GM21447 (cell line): ENCODE measurements at regions not wholly inside any gene's neighbourhood (a gene's known extent, or its start where the extent isn't known, plus 50 kb on each side); places are given as distances from the start of the nearest gene placed in this dataset.
"Not testable (repeated sequence)": the region's sequence is repeated elsewhere in the genome, so short reads cannot be mapped to it uniquely, and the experiment has no call there.

Experiments used
- ATAC-seq: cut with Tn5 transposase; IDR thresholded peaks from one replicate; pipeline ENCODE4 v1.9.1; 2021; ENCODE audit not compliant: unreplicated experiment

GRCh38 chr17:31680126-31680525 lies 178.9 kb downstream of the COPRS start:
- no peak for ATAC-seq

DNA sequence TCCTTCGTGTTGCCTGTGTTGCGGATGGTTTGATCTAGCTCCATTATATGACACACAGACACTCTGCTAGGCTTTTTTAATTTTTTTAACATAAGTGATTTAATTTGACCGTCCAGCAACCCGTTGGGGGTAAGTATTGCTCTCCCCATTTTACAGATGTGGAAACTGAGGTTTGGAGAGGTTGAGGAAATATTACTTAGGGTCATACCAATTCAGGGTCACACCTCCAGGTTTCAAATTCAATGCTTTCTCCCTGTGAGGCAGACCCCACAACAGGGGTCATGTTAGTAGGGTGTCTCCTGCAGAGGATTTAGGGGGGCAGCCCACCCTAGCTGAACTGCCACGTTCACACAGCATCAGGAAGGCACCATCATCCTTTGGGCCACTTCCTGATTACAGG lies 179.4 kb downstream of the COPRS start:
- no peak for ATAC-seq

DNA sequence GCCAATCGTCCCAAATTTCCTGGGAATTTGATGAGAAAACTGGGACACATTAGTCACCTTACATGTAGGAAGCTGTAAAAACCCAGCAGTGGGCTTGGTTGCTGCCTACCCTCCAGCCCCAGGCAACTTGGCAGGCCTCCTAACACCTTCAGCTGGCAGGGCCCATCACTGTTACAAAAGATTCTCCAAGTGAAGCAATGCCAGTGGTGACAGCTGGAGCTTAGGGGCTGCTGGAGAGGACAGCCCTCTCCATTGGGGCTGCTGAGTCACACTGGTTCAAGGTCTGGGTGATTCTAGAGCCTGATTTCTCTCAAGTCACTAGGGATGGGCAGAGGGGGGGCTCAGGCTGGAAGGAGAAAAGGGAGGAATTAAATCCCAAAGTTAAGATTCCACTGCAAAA lies 180.6 kb downstream of the COPRS start:
- no peak for ATAC-seq

- no peak for ATAC-seq
Measured at GRCh38 chr17:31677681-31678080, 181.4 kb downstream of the COPRS start.

DNA sequence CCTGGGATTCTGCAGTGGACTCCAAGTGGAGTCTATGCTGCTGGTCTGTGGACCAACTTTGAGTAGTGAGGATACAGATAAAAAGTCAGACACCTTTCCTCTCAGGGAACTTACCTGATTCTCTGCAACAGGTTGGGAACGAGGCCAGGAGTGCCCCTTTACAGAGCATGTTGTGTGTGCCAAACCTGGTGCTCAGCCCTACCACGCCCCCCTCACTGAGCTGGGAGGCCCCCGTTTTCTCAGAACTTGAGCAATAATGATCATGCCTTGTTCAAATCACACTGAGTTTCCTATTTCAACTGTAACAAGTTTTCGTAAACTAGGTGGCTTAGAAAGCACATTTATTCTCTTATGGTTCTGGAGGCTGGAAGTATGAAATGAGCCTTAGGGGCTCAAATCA lies 182.0 kb downstream of the COPRS start:
- no peak for ATAC-seq

GRCh38 chr17:31675392-31675791 lies 183.7 kb downstream of the COPRS start:
- not testable (repeated sequence) for ATAC-seq

DNA sequence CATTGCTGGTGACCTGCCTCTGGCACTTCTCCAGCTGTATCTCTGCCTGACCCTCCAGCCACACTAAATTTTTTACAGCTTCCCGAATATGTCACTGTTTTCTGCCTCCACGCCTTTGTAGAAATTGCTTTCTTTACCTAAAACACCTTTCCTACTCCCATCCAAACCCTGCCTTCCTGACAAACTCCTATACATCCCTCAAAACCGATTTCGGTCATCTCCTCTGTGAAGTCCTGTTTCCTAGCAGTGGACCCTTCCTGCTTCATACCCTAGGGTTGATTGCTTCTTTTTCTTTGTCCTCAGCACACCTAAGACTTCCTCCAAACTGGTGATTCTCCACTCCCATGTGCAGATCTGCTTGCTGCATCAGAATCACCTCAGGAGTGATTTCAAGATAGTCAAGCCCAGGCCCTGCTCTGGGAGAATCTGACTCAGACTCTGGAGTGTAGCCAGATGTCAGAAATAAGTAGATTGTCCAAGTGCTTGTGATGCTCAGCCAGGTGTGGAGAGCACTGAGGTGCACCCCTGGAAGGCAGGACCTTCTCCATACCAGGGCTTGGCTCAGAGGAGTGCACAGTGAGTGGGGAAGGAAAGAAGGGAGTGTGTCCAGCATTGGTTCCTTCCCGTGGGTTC lies 184.2 kb downstream of the COPRS start:
- ATAC-seq = no peak

DNA sequence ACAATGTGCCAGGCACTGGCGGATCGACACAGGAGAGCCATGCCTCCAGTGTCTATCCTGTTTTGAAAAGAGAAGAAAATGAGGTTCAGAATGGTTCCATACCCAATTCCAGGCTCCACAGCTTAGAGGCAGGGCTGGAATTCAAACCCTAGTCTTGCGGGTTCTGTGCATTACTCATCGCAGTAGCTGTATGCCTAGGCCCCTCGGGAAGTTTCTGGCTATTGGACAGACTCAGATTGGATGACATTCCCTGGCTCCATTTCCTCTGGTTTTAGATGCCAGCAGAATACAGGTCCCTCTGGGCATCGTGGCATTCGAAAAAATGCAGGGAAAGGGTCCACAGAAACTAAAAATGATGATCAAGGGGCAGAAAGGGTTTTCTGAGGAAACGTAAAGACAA lies 184.7 kb downstream of the COPRS start:
- ATAC-seq = no peak

GRCh38 chr17:31673076-31673475 lies 186.0 kb downstream of the COPRS start:
- ATAC-seq = no peak

DNA sequence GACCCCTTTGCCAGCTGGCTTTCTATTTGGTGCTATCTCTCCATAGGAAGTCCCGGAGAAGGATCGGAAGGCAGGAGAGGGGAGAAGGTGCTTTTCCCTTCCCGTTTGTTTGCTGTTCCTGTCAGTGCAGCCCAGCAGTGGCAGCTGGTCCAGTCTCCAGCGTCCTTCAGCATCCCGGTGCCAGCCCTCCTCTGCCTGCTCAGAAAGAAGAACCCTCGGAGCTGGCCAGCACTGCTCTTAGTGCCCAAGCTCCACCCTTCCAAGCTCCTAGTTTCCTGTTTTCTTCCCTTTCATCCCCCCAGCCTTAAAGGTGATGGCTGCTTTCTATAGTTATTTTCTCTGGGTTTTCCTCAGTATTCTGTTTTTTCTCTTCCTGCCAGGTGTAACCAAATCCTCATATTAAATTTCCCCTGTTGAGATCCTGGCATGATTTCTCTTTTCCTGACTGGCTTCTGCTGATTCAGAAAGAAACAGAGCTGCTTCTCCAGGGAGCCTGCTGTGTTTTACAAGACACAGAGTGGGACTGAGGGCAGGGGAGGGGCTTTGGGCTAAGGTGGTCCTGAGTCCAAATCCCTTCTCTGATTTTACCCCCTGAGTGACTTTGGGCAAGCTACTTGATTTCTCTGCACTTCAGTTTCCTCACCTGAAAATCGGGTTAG lies 186.8 kb downstream of the COPRS start:
- ATAC-seq = no peak

GRCh38 chr17:31663576-31663975 lies 195.5 kb downstream of the COPRS start:
- ATAC-seq = no peak

GRCh38 chr17:31660684-31661083 lies 198.4 kb downstream of the COPRS start:
- ATAC-seq = no peak

DNA sequence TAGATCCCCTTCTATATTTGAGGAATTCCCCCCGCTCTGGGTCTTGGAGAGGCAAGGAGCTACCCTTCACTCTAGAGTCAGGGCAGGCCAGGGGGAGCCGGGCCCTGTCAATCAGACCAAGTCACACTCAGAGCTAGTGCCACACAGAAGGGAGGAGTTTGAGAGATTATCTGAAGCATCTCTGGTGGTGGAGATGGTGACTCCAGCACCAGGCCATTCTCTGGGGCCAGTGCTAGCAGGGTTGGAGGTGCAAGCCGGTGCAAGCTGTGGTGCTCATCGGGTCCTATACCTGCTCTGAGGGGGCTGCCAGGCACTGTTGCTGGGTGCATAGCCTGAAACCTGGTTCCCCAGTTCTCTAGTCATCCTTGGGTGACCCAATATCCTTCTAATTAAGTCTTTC lies 201.2 kb downstream of the COPRS start:
- no peak for ATAC-seq

- ATAC-seq = no peak
Measured at GRCh38 chr17:31654936-31655335, 204.1 kb downstream of the COPRS start.

DNA sequence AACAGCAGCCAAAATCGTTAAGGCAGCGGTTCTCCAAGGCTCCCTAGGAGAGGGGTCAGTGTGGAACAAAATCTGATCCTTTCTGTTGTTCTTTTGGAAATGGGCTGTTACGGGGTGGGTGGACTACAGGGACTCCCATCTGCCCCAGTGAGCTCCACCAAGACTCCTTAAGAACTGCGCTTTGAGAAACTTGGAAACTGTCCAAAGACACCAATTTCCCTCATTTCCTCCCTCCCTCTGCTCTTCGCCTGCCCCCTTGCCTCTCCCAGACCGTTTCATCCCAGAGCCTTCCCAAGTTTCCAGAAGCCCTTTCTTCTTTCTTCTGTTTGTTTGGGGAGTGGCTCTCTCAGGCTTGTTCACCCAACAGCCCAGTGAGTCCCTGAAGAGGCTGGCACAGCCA lies 205.4 kb downstream of the COPRS start:
- ATAC-seq = no peak

- ATAC-seq = no peak
Measured at GRCh38 chr17:31650756-31651520, 208.1 kb downstream of the COPRS start.

- ATAC-seq = no peak
Measured at GRCh38 chr17:31649302-31649701, 209.7 kb downstream of the COPRS start.

GRCh38 chr17:31647661-31648060 lies 211.4 kb downstream of the COPRS start:
- ATAC-seq = no peak

GRCh38 chr17:31646642-31647041 lies 212.4 kb downstream of the COPRS start:
- no peak for ATAC-seq

- ATAC-seq = no peak
Measured at GRCh38 chr17:31645351-31645750, 213.7 kb downstream of the COPRS start.

DNA sequence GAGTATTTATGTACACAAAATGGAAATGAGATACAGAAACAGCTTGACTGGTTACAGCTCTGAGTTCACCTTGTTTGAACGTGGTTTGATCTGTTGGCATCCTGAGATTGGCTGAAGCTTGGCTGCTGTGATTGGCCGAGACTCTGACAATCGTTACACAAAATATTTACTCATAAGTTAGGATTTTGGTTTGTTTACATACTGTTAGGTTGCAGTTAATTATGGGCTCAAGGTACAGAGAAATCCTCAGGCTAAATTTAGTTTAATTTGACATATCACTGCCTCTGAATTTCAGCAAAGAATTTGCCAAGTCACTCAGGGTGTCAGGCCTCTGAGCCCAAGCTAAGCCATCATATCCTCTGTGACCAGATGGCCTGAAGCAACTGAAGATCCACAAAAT lies 227.3 kb downstream of the COPRS start:
- ATAC-seq = no peak

- not testable (repeated sequence) for ATAC-seq
Measured at GRCh38 chr17:31630866-31631265, 228.2 kb downstream of the COPRS start.
